Smooth muscle cell (in vitro differentiated cells): ENCODE measurements at regions not wholly inside any gene's neighbourhood (a gene's known extent, or its start where the extent isn't known, plus 50 kb on each side); places are given as distances from the start of the nearest gene placed in this dataset.

Experiments used
- DNase-seq: peaks from one replicate; lab custom pipeline; 2025; ENCODE audit not compliant: unreplicated experiment; lab: John Stamatoyannopoulos, UW
- H2AFZ ChIP-seq: fragments of 200-600 bp; sonication (generic); 2 replicates; pipeline ENCODE4 v1.6.0; 2016; ENCODE audit warnings: antibody characterized with exemption, low read depth, mild to moderate bottlenecking
- H3F3A ChIP-seq: fragments of 200-600 bp; sonication (generic); 2 replicates; pipeline ENCODE4 v1.6.0; 2017; ENCODE audit warnings: antibody characterized with exemption, low read depth
- H3K27ac ChIP-seq: fragments of 200-600 bp; sonication (generic); 2 replicates; pipeline ENCODE4 v1.5.1; 2016; ENCODE audit warnings: low read depth, mild to moderate bottlenecking
- H3K27me3 ChIP-seq: fragments of 200-600 bp; sonication (generic); 2 replicates; pipeline ENCODE4 v1.6.1; 2016; ENCODE audit warnings: low read depth, mild to moderate bottlenecking
- H3K36me3 ChIP-seq: fragments of 200-600 bp; sonication (generic); 2 replicates; pipeline ENCODE4 v1.5.1; 2016; ENCODE audit warnings: low read depth
- H3K4me1 ChIP-seq: fragments of 200-600 bp; sonication (generic); 2 replicates; pipeline ENCODE4 v1.5.1; 2016; ENCODE audit warnings: low read depth
- H3K4me2 ChIP-seq: fragments of 200-600 bp; sonication (generic); 2 replicates; pipeline ENCODE4 v1.6.0; 2016; ENCODE audit warnings: mild to moderate bottlenecking
- H3K4me3 ChIP-seq: fragments of 200-600 bp; sonication (generic); 2 replicates; pipeline ENCODE4 v1.5.1; 2016; ENCODE audit warnings: mild to moderate bottlenecking
- H3K79me2 ChIP-seq: fragments of 200-600 bp; sonication (generic); 2 replicates; pipeline ENCODE4 v1.6.0; 2016; ENCODE audit warnings: low read depth, mild to moderate bottlenecking
- H3K9ac ChIP-seq: fragments of 200-600 bp; sonication (generic); 2 replicates; pipeline ENCODE4 v1.6.0; 2016; ENCODE audit warnings: low read depth
- H3K9me3 ChIP-seq: fragments of 200-600 bp; sonication (generic); replicated peaks from 2 replicates; pipeline ENCODE4 v1.5.1; 2016; ENCODE audit warnings: low read depth
- H4K20me1 ChIP-seq: fragments of 200-600 bp; sonication (generic); 2 replicates; pipeline ENCODE4 v1.6.0; 2016; ENCODE audit warnings: low read depth
- CTCF ChIP-seq: fragments of 200-600 bp; sonication (generic); IDR thresholded peaks from 2 replicates; pipeline ENCODE4 v1.5.1; 2017; ENCODE audit warnings: borderline replicate concordance, mild to moderate bottlenecking, antibody characterized with exemption; ENCODE audit not compliant: insufficient read depth, poor library complexity, severe bottlenecking
- WGBS: methylation state at CpG from one replicate; pipeline ENCODE4 v1.1.7; 2016; ENCODE audit warnings: low lambda C conversion rate; 5-methylcytosine and 5-hydroxymethylcytosine counted together

GRCh38 chr7:115869190-115869589, 161.4 kb downstream of the TFEC start:
- Histone ChIP-seq H2AFZ (no peak overlapping the region), H3K9ac (no peak overlapping the region), H3K9me3 (no peaks in the 10 kb centered on the region), H3K4me2 (no peak overlapping the region), H3K4me1 (no peaks in the 10 kb centered on the region), H3K79me2 (no peaks in the 10 kb centered on the region), H3F3A (no peaks in the 10 kb centered on the region), H3K27ac (no peak overlapping the region), H4K20me1 (no peaks in the 10 kb centered on the region), H3K4me3 (no peak overlapping the region), H3K36me3 (no peaks in the 10 kb centered on the region), H3K27me3 (no peaks in the 10 kb centered on the region)
- DNase-seq: no peak
- 78% methylated on average over 3 of the region's 3 CpGs for WGBS
- TF ChIP-seq CTCF: no peak

- no peak for DNase-seq
- Histone ChIP-seq H3K4me1 (no peaks in the 10 kb centered on the region), H3K4me3 (no peak overlapping the region), H2AFZ (no peak overlapping the region), H3K27ac (no peak overlapping the region), H3K79me2 (no peaks in the 10 kb centered on the region), H3K9me3 (no peaks in the 10 kb centered on the region), H3K9ac (no peak overlapping the region), H3K4me2 (no peak overlapping the region), H4K20me1 (no peaks in the 10 kb centered on the region), H3F3A (no peaks in the 10 kb centered on the region), H3K27me3 (no peaks in the 10 kb centered on the region), H3K36me3 (no peaks in the 10 kb centered on the region)
- WGBS: 88% methylated on average over 4 of the region's 4 CpGs
- TF ChIP-seq CTCF: no peak
These were observed 162.2 kb downstream of the TFEC start for GRCh38 chr7:115868369-115868768.

DNA sequence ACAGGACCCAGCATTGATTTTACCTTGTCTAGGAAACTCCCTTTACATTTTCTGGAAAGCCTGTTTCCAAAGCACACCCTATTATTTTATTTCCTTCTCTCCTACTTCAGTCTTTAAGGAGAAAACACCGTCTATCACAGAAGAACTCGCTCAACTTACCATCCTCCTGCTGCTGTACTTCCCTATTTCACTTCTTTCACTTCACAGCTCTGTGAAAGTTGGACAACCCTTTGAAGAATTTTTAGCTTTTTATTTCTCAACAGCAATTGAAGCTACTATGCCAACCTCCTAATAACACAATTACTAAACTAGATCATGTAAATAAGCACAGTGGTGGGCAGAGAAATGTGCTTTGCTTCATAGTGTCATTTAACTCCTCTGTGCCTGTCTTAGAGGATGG, 166.5 kb downstream of the TFEC start:
- Histone ChIP-seq H4K20me1 (no peaks in the 10 kb centered on the region), H3K36me3 (no peaks in the 10 kb centered on the region), H3K27ac (no peak overlapping the region), H3K9me3 (no peaks in the 10 kb centered on the region), H3F3A (no peaks in the 10 kb centered on the region), H3K27me3 (no peaks in the 10 kb centered on the region), H3K9ac (no peak overlapping the region), H3K79me2 (no peaks in the 10 kb centered on the region), H3K4me1 (no peaks in the 10 kb centered on the region), H3K4me2 (no peak overlapping the region), H3K4me3 (no peak overlapping the region), H2AFZ (no peak overlapping the region)
- no peak for TF ChIP-seq CTCF
- 85% methylated on average over 2 of the region's 2 CpGs for WGBS
- no peak for DNase-seq

DNA sequence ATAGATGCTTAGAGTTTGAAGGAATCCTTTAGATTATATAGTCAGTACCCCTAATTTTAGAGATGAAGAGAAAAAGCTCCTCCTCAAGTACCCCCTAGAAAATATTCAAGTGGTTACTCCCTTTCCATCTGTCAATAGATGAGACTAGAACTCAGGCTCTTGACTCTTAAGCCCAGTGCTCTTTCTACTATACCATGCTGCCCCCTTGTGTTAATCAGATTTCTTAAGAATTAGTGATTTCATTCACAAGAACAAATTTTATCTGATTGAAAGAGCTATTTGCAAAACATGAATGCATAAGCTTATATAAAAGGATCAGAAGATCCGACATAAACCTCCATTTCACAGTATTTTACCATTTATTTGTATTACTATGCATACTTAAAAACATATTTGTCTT, 179.3 kb downstream of the TFEC start:
- 30% methylated on average over 1 of the region's 1 CpG for WGBS
- DNase-seq: no peak
- H3K9ac ChIP-seq: no peak overlapping the region
- H3K36me3 ChIP-seq: no peaks in the 10 kb centered on the region
- H3F3A ChIP-seq: no peaks in the 10 kb centered on the region
- peaks cover 7% of the 10 kb centered on the region for H3K27me3 ChIP-seq
- H3K79me2 ChIP-seq: no peaks in the 10 kb centered on the region
- TF ChIP-seq CTCF: peak; percentile 54
- no peak overlapping the region for H3K4me2 ChIP-seq
- no peaks in the 10 kb centered on the region for H4K20me1 ChIP-seq
- H3K27ac ChIP-seq: no peak overlapping the region
- no peaks in the 10 kb centered on the region for H3K4me1 ChIP-seq
- no peak overlapping the region for H3K4me3 ChIP-seq
- no peaks in the 10 kb centered on the region for H3K9me3 ChIP-seq
- H2AFZ ChIP-seq: no peak overlapping the region
